Parathyroid adenoma (tissue), 2 donors: ENCODE measurements at regions not wholly inside any gene's neighbourhood (a gene's known extent, or its start where the extent isn't known, plus 50 kb on each side); places are given as distances from the start of the nearest gene placed in this dataset.

Source experiments
- H2AFZ ChIP-seq: fragments of 300-600 bp; sonication (generic); one replicate; pipeline ENCODE4 v1.7.0; 2017; ENCODE audit warnings: antibody characterized with exemption, mild to moderate bottlenecking
- H3K27ac ChIP-seq: fragments of 300-600 bp; sonication (generic); one replicate; pipeline ENCODE4 v1.7.0; 2017
- H3K27me3 ChIP-seq: fragments of 300-600 bp; sonication (generic); one replicate; pipeline ENCODE4 v1.7.0; 2017; ENCODE audit warnings: low read length; ENCODE audit not compliant: control insufficient read depth, insufficient read depth
- H3K36me3 ChIP-seq: fragments of 300-600 bp; sonication (generic); one replicate; pipeline ENCODE4 v1.7.0; 2017; ENCODE audit warnings: low read length; ENCODE audit not compliant: control insufficient read depth, insufficient read depth
- H3K4me1 ChIP-seq: fragments of 300-600 bp; sonication (generic); one replicate; pipeline ENCODE4 v1.7.0; 2017; ENCODE audit warnings: control low read depth
- H3K4me2 ChIP-seq: fragments of 300-600 bp; sonication (generic); one replicate; pipeline ENCODE4 v1.7.0; 2017; ENCODE audit warnings: low read length
- H3K4me3 ChIP-seq: fragments of 300-600 bp; sonication (generic); one replicate; pipeline ENCODE4 v1.7.0; 2017; ENCODE audit warnings: low read depth, low read length
- H3K79me2 ChIP-seq: fragments of 300-600 bp; sonication (generic); one replicate; pipeline ENCODE4 v1.7.0; 2017; ENCODE audit warnings: control low read depth
- H3K9ac ChIP-seq: fragments of 300-600 bp; sonication (generic); one replicate; pipeline ENCODE4 v1.7.0; 2017; ENCODE audit warnings: mild to moderate bottlenecking
- H3K9me3 ChIP-seq: fragments of 300-600 bp; sonication (generic); one replicate; pipeline ENCODE4 v1.7.0; 2017; ENCODE audit warnings: low read length; ENCODE audit not compliant: control insufficient read depth
- CTCF ChIP-seq: fragments of 300-600 bp; sonication (generic); IDR thresholded peaks from one replicate; pipeline ENCODE4 v1.7.0; 2017; ENCODE audit warnings: antibody characterized with exemption, mild to moderate bottlenecking
- donor health status: primary hyperparathyroidism.

DNA sequence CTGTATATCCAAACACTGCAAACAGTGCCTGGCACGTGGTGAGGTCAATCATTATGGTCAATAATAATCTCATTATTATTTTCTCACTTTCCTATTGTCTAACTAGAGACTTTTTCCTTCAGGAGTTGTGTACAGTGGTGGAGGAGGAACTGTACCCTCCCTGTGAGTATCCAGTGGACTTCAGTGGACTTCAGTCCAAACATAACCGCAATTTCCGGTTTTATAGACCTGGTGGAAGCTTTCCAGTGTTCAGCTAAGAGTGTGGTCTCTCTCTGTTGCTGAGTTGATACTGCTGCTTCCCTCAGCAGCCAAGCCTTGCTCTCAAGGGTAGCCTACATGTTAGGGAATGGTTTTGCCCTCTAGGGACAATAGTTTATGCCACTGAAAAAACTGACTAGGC is 447.1 kb downstream of the TMEM182 start:
- no peaks in the 10 kb centered on the region for H3K27me3 ChIP-seq
- H3K4me3 ChIP-seq: no peak overlapping the region
- H3K9me3 ChIP-seq: no peaks in the 10 kb centered on the region
- TF ChIP-seq CTCF: no peak
- H2AFZ ChIP-seq: no peak overlapping the region
- H3K4me2 ChIP-seq: no peak overlapping the region
- no peaks in the 10 kb centered on the region for H3K4me1 ChIP-seq
- H3K36me3 ChIP-seq: no peaks in the 10 kb centered on the region
- no peaks in the 10 kb centered on the region for H3K79me2 ChIP-seq
- H3K9ac ChIP-seq: no peak overlapping the region
- no peak overlapping the region for H3K27ac ChIP-seq

- TF ChIP-seq CTCF: no peak
- H3K4me3 ChIP-seq: no peak overlapping the region
These were observed 451.3 kb downstream of the TMEM182 start for GRCh38 chr2:103213028-103213542.

GRCh38 chr2:103218516-103218915 is 456.7 kb downstream of the TMEM182 start:
- Histone ChIP-seq H3K36me3 (no peaks in the 10 kb centered on the region), H3K4me2 (no peak overlapping the region), H3K27ac (no peak overlapping the region), H3K9me3 (no peaks in the 10 kb centered on the region), H3K79me2 (no peaks in the 10 kb centered on the region), H3K4me3 (no peak overlapping the region), H3K27me3 (no peaks in the 10 kb centered on the region), H2AFZ (no peak overlapping the region), H3K9ac (no peak overlapping the region), H3K4me1 (no peaks in the 10 kb centered on the region)
- no peak for TF ChIP-seq CTCF

More at GRCh38 chr2:103213028-103213542, 451.3 kb downstream of the TMEM182 start:
- no peaks in the 10 kb centered on the region for H3K27me3 ChIP-seq
- H3K36me3 ChIP-seq: no peaks in the 10 kb centered on the region
- no peak overlapping the region for H3K9ac ChIP-seq
- no peaks in the 10 kb centered on the region for H3K4me1 ChIP-seq
- no peak overlapping the region for H3K4me2 ChIP-seq
- no peak overlapping the region for H2AFZ ChIP-seq
- no peaks in the 10 kb centered on the region for H3K79me2 ChIP-seq
- no peak overlapping the region for H3K27ac ChIP-seq
- H3K9me3 ChIP-seq: no peaks in the 10 kb centered on the region

- H3K79me2 ChIP-seq: no peaks in the 10 kb centered on the region
- H3K27ac ChIP-seq: no peak overlapping the region
- no peaks in the 10 kb centered on the region for H3K36me3 ChIP-seq
- H3K4me2 ChIP-seq: no peak overlapping the region
- H3K4me1 ChIP-seq: no peaks in the 10 kb centered on the region
- H3K27me3 ChIP-seq: no peaks in the 10 kb centered on the region
- no peak for TF ChIP-seq CTCF
- no peak overlapping the region for H3K4me3 ChIP-seq
- H3K9ac ChIP-seq: no peak overlapping the region
- H3K9me3 ChIP-seq: no peaks in the 10 kb centered on the region
- H2AFZ ChIP-seq: no peak overlapping the region
These were observed 457.6 kb downstream of the TMEM182 start for GRCh38 chr2:103219398-103219797.

GRCh38 chr2:103222969-103223368 is 461.1 kb downstream of the TMEM182 start:
- H3K36me3 ChIP-seq: no peaks in the 10 kb centered on the region
- no peak overlapping the region for H3K27ac ChIP-seq
- no peak overlapping the region for H2AFZ ChIP-seq
- no peaks in the 10 kb centered on the region for H3K79me2 ChIP-seq
- H3K4me2 ChIP-seq: no peak overlapping the region
- no peaks in the 10 kb centered on the region for H3K27me3 ChIP-seq
- no peak overlapping the region for H3K9ac ChIP-seq
- no peaks in the 10 kb centered on the region for H3K9me3 ChIP-seq
- H3K4me3 ChIP-seq: no peak overlapping the region
- no peaks in the 10 kb centered on the region for H3K4me1 ChIP-seq
- no peak for TF ChIP-seq CTCF
